ENCODE measurements at regions not wholly inside any gene's neighbourhood (a gene's known extent, or its start where the extent isn't known, plus 50 kb on each side); places are given as distances from the start of the nearest gene placed in this dataset.

DNA sequence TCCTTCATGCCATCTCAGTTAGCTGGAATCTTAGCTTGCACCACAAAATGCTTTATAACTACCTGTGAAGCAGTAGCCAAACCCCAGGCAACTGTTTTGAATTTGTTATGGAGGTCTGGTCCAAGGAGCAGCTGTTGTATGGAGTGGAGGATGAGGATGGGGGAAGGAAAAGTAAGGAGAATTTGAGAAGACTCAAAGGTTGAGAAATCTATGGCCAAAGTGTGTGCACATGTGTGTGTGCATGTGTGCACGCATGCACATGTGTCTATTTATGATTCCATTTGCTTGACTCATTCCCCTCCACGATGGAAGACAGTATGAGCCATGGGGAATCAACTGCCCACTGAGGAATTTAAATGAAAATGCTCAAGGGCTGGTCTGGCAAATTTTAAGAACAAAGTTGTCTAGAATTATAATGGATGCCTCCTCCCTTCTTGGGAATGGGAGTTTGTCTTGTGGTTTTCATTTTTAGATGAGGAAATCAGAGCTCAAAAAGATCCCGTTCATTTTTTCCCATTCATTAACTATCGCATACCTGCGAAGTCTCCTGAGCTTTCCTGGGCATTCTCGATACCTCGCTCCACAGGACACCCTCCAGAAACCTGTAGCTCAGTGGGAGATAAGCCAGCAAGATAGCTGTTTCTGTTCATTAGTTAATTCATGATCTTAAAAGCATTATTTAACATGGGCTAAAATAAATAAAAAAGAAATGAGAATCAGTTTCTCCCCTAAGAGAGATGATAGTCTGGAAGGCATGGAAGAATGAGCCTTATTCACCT is 152.3 kb upstream of the NEDD9 start:
- TF ChIP-seq POLR2AphosphoS5 (IDR thresholded peaks at IDR 0.05): no peak
- TF ChIP-seq, protein P1, sequence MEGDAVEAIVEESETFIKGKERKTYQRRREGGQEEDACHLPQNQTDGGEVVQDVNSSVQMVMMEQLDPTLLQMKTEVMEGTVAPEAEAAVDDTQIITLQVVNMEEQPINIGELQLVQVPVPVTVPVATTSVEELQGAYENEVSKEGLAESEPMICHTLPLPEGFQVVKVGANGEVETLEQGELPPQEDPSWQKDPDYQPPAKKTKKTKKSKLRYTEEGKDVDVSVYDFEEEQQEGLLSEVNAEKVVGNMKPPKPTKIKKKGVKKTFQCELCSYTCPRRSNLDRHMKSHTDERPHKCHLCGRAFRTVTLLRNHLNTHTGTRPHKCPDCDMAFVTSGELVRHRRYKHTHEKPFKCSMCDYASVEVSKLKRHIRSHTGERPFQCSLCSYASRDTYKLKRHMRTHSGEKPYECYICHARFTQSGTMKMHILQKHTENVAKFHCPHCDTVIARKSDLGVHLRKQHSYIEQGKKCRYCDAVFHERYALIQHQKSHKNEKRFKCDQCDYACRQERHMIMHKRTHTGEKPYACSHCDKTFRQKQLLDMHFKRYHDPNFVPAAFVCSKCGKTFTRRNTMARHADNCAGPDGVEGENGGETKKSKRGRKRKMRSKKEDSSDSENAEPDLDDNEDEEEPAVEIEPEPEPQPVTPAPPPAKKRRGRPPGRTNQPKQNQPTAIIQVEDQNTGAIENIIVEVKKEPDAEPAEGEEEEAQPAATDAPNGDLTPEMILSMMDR (IDR thresholded peaks at IDR 0.05): no peak
